IMR-90 (cell line): ENCODE measurements at regions not wholly inside any gene's neighbourhood (a gene's known extent, or its start where the extent isn't known, plus 50 kb on each side); places are given as distances from the start of the nearest gene placed in this dataset.

Source experiments
- ATAC-seq: fragments of 200-7000 bp; cut with Tn5 transposase; 2 replicates; pipeline ENCODE4 v1.9.1; 2020; ENCODE audit warnings: low read depth, mild to moderate bottlenecking, moderate library complexity
- BruUV-seq: library from RNA; stranded (reverse); fragments of 400-500 nt; replicated peaks from 2 replicates; lab custom pipeline; 2021; lab: Mats Ljungman, UMichigan
- CTCF ChIA-PET: fragments of 300-600 bp; formaldehyde crosslinking; extraction: SDS; loops from one replicate; lab custom pipeline; 2021; ENCODE audit warnings: antibody characterized with exemption; lab: Yijun Ruan, JAX
- POLR2A ChIA-PET: fragments of 300-600 bp; sonication (Branson Sonifier 250); formaldehyde crosslinking; loops from one replicate; lab custom pipeline; 2022; ENCODE audit warnings: antibody characterized with exemption; ENCODE audit not compliant: unreplicated experiment; lab: Charles Lee
- DNase-seq: peaks from one replicate; pipeline ENCODE4 v3.0.0; 2013
- H2AFZ ChIP-seq: replicated peaks from 2 replicates; pipeline ENCODE3; 2013; ENCODE audit warnings: low read length, mild to moderate bottlenecking; ENCODE audit not compliant: poor library complexity
- H2AK5ac ChIP-seq: 2 replicates; pipeline ENCODE4 v1.6.1; 2013; ENCODE audit warnings: low read depth, low read length, inconsistent platforms
- H2AK9ac ChIP-seq: replicated peaks from 2 replicates; pipeline ENCODE3; 2013; ENCODE audit warnings: mild to moderate bottlenecking, low read depth, low read length, moderate library complexity; ENCODE audit not compliant: poor library complexity
- H2BK120ac ChIP-seq: 2 replicates; pipeline ENCODE4 v1.6.1; 2013; ENCODE audit warnings: low read depth, low read length, inconsistent platforms
- H2BK15ac ChIP-seq: 3 replicates; pipeline ENCODE4 v1.6.1; 2013; ENCODE audit warnings: low read depth, low read length, inconsistent platforms
- H2BK20ac ChIP-seq: 2 replicates; pipeline ENCODE4 v1.6.1; 2013; ENCODE audit warnings: low read depth, mild to moderate bottlenecking, inconsistent platforms, low read length, moderate library complexity
- H2BK5ac ChIP-seq: 2 replicates; pipeline ENCODE4 v1.6.1; 2013; ENCODE audit warnings: mild to moderate bottlenecking, low read depth, low read length, inconsistent platforms; ENCODE audit not compliant: poor library complexity, severe bottlenecking
- H3K14ac ChIP-seq: replicated peaks from 2 replicates; pipeline ENCODE4 v1.6.1; 2013; ENCODE audit warnings: low read depth, low read length, inconsistent platforms
- H3K18ac ChIP-seq: 2 replicates; pipeline ENCODE4 v1.6.1; 2013; ENCODE audit warnings: low read depth, low read length, control low read depth
- H3K23ac ChIP-seq: 2 replicates; pipeline ENCODE4 v1.6.1; 2013; ENCODE audit warnings: low read depth, low read length, inconsistent platforms
- H3K27ac ChIP-seq: 2 replicates; pipeline ENCODE4 v1.5.1; 2013; ENCODE audit warnings: mild to moderate bottlenecking, control low read depth, low read length; ENCODE audit not compliant: insufficient read depth
- H3K27me3 ChIP-seq: 2 replicates; pipeline ENCODE4 v1.6.1; 2013; ENCODE audit warnings: low read length; ENCODE audit not compliant: control insufficient read depth, insufficient read depth
- H3K36me3 ChIP-seq: 2 replicates; pipeline ENCODE4 v1.6.1; 2013; ENCODE audit warnings: low read length, mixed read lengths; ENCODE audit not compliant: control insufficient read depth, insufficient read depth
- H3K4ac ChIP-seq: 2 replicates; pipeline ENCODE4 v1.6.1; 2013; ENCODE audit warnings: low read depth, low read length, inconsistent platforms
- H3K4me1 ChIP-seq: 2 replicates; pipeline ENCODE4 v1.6.1; 2013; ENCODE audit warnings: low read length, mixed read lengths; ENCODE audit not compliant: control insufficient read depth, insufficient read depth
- H3K4me2 ChIP-seq: 2 replicates; pipeline ENCODE4 v1.6.1; 2013; ENCODE audit warnings: low read depth, mild to moderate bottlenecking, control low read depth, low read length, moderate library complexity
- H3K4me3 ChIP-seq: 2 replicates; pipeline ENCODE4 v1.5.1; 2013; ENCODE audit warnings: low read depth, mild to moderate bottlenecking, control low read depth, low read length, moderate library complexity; ENCODE audit not compliant: insufficient read depth
- H3K56ac ChIP-seq: 2 replicates; pipeline ENCODE4 v1.6.1; 2013; ENCODE audit warnings: low read length, inconsistent platforms; ENCODE audit not compliant: insufficient read depth; ENCODE audit errors: extremely low read depth
- H3K79me1 ChIP-seq, 2 experiments: 2 replicates each; pipeline ENCODE4 v1.6.1; 2013; ENCODE audit warnings: low read length in 2 of 2, inconsistent platforms in 1 of 2, low read depth in 1 of 2
- H3K9ac ChIP-seq: 2 replicates; pipeline ENCODE4 v1.6.1; 2013; ENCODE audit warnings: low read depth, low read length, control low read depth
- H3K9me1 ChIP-seq: 2 replicates; pipeline ENCODE4 v1.6.1; 2013; ENCODE audit warnings: low read length, inconsistent platforms; ENCODE audit not compliant: insufficient read depth
- H3K9me3 ChIP-seq: 2 replicates; pipeline ENCODE4 v1.6.1; 2013; ENCODE audit warnings: low read length; ENCODE audit not compliant: control insufficient read depth, insufficient read depth
- H4K20me1 ChIP-seq: 2 replicates; pipeline ENCODE4 v1.6.1; 2013; ENCODE audit warnings: low read length, inconsistent platforms; ENCODE audit not compliant: insufficient read depth
- H4K5ac ChIP-seq: 2 replicates; pipeline ENCODE4 v1.6.1; 2013; ENCODE audit warnings: mild to moderate bottlenecking, low read depth, low read length, control low read depth
- H4K8ac ChIP-seq, 2 experiments: 2 replicates each; pipeline ENCODE4 v1.6.1; 2013; ENCODE audit warnings: low read depth in 2 of 2, low read length in 2 of 2, control low read depth in 1 of 2, inconsistent platforms in 1 of 2
- H4K91ac ChIP-seq: 2 replicates; pipeline ENCODE4 v1.6.1; 2013; ENCODE audit warnings: low read depth, low read length, inconsistent platforms; ENCODE audit not compliant: insufficient read depth
- BHLHE40 ChIP-seq: fragments of 150-350 bp; IDR thresholded peaks from 2 replicates; pipeline ENCODE4 v1.6.1; 2016; ENCODE audit warnings: mild to moderate bottlenecking, low read depth, low read length
- CEBPB ChIP-seq: IDR thresholded peaks from 2 replicates; pipeline ENCODE4 v1.6.1; 2012; ENCODE audit warnings: low read depth, low read length, improper control_type of control experiment
- CHD1 ChIP-seq: IDR thresholded peaks from 2 replicates; pipeline ENCODE4 v1.6.1; 2012; ENCODE audit warnings: low read depth, low read length, improper control_type of control experiment
- FOS ChIP-seq: fragments of 150-350 bp; IDR thresholded peaks from 2 replicates; pipeline ENCODE4 v1.6.1; 2016; ENCODE audit warnings: low read depth, low read length
- MAFK ChIP-seq: IDR thresholded peaks from 2 replicates; pipeline ENCODE4 v1.6.1; 2012; ENCODE audit warnings: low read depth, low read length, improper control_type of control experiment
- MAZ ChIP-seq: IDR thresholded peaks from 2 replicates; pipeline ENCODE4 v1.6.1; 2012; ENCODE audit warnings: low read depth, mild to moderate bottlenecking, low read length, improper control_type of control experiment, moderate library complexity, borderline replicate concordance
- MXI1 ChIP-seq: IDR thresholded peaks from 2 replicates; pipeline ENCODE4 v1.6.1; 2012; ENCODE audit warnings: low read depth, mild to moderate bottlenecking, low read length, moderate library complexity, borderline replicate concordance
- NFE2L2 ChIP-seq: fragments of 150-350 bp; IDR thresholded peaks from 2 replicates; pipeline ENCODE4 v1.6.1; 2016; ENCODE audit warnings: low read depth, mild to moderate bottlenecking, low read length
- POLR2A ChIP-seq: IDR thresholded peaks from 2 replicates; pipeline ENCODE4 v1.6.1; 2012; ENCODE audit warnings: mild to moderate bottlenecking, low read depth, low read length
- RAD21 ChIP-seq: IDR thresholded peaks from 2 replicates; pipeline ENCODE4 v1.6.1; 2012; ENCODE audit warnings: low read length, improper control_type of control experiment
- RCOR1 ChIP-seq: IDR thresholded peaks from 2 replicates; pipeline ENCODE4 v1.6.1; 2012; ENCODE audit warnings: mild to moderate bottlenecking, low read length, improper control_type of control experiment; ENCODE audit not compliant: insufficient replicate concordance
- RFX5 ChIP-seq: IDR thresholded peaks from 2 replicates; pipeline ENCODE4 v1.8.0; 2012; ENCODE audit warnings: low read depth, mild to moderate bottlenecking, low read length, moderate library complexity
- SMC3 ChIP-seq: fragments of 150-350 bp; IDR thresholded peaks from 2 replicates; pipeline ENCODE4 v1.6.1; 2016; ENCODE audit warnings: low read depth, mild to moderate bottlenecking, antibody characterized with exemption, low read length, moderate library complexity
- WGBS, 2 experiments: methylation state at CpG; one replicate each; pipeline versions ENCODE4 v1.1.5 to v1.1.7; 2013; ENCODE audit warnings: missing lambda C conversion rate in 2 of 2; ENCODE audit not compliant: insufficient read length in 1 of 2; ENCODE audit errors: extremely low coverage in 2 of 2; 5-methylcytosine and 5-hydroxymethylcytosine counted together
- dilution Hi-C: fragments of 300-500 bp; cut with HindIII; formaldehyde crosslinking; loops from one replicate; pipeline ENCODE4 v1.14.3; 2018; ENCODE audit warnings: low sequenced_read_pairs; ENCODE audit not compliant: unreplicated experiment
- in situ Hi-C: fragments of 300-500 bp; cut with MboI; formaldehyde crosslinking; loops from 3 replicates; pipeline ENCODE4 v1.14.3; 2019; ENCODE audit warnings: low sequenced_read_pairs, inconsistent platforms, mixed read lengths
- intact Hi-C: fragments of 100-400 bp; cut with micrococcal nuclease; formaldehyde crosslinking; loops from 2 replicates; pipeline ENCODE4 v1.10.0; 2022
- TF ChIP-seq, protein P1 (sequence below): conservative IDR thresholded peaks from 2 replicates; pipeline ENCODE4 v1.5.1; 2012; ENCODE audit warnings: mild to moderate bottlenecking, low read depth, low read length, improper control_type of control experiment
- TF ChIP-seq, protein P2 (sequence below): fragments of 150-350 bp; IDR thresholded peaks from 2 replicates; pipeline ENCODE4 v1.6.1; 2016; ENCODE audit warnings: low read depth, mild to moderate bottlenecking, low read length, moderate library complexity, borderline replicate concordance
- TF ChIP-seq, protein P3 (sequence below): fragments of 150-350 bp; IDR thresholded peaks from 2 replicates; pipeline ENCODE4 v1.6.1; 2017; ENCODE audit warnings: mild to moderate bottlenecking, antibody characterized with exemption, low read length, low read depth

DNA sequence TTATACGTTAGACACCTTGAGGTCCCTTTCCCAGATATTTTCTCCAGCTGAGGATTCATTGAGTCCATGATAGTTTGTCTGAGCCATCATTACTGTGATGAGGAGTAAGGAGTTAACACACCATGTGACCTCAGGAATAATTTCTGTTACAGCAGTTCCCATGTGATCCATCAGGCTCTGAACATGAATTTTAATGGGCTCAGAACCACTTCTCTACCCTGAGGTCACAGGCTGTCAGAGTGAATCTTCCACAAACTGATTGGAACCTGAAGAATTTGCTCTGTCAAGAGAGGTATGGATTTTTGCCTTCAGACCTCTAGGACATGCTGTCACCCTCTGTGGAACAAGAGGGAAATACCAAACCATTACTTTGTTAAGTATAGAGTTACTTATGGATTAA is 81.0 kb downstream of the NTMT2 start:
- no TSS peak for BruUV-seq
- H2BK15ac ChIP-seq, result no peak overlapping the region
- no peaks in the 10 kb centered on the region for H3K27me3 ChIP-seq
- no peak overlapping the region for H2AK9ac ChIP-seq
- no peak overlapping the region for H3K14ac ChIP-seq
- no peaks in the 10 kb centered on the region for H3K4me1 ChIP-seq
- no peak overlapping the region for H3K4me2 ChIP-seq
- no peak overlapping the region for H3K9ac ChIP-seq
- no CpG with 5 or more reads among the region's 1 CpG for WGBS, 2 experiments
- no peak overlapping the region for H2BK5ac ChIP-seq
- no peaks in the 10 kb centered on the region for H3K9me1 ChIP-seq
- no peaks in the 10 kb centered on the region for H3K79me1 ChIP-seq
- no peak overlapping the region for H3K18ac ChIP-seq
- H4K5ac ChIP-seq, result no peak overlapping the region
- H3K9me3 ChIP-seq, result no peaks in the 10 kb centered on the region
- CTCF ChIA-PET, result no interaction called here
- POLR2A ChIA-PET, result no interaction called here
- H3K23ac ChIP-seq, result no peak overlapping the region
- intact Hi-C loops, result loop anchor here (5.0 kb wide), 1 partner anchor 64 kb away; no protein-coding TSS in a partner anchor
- TF ChIP-seq, protein P1, sequence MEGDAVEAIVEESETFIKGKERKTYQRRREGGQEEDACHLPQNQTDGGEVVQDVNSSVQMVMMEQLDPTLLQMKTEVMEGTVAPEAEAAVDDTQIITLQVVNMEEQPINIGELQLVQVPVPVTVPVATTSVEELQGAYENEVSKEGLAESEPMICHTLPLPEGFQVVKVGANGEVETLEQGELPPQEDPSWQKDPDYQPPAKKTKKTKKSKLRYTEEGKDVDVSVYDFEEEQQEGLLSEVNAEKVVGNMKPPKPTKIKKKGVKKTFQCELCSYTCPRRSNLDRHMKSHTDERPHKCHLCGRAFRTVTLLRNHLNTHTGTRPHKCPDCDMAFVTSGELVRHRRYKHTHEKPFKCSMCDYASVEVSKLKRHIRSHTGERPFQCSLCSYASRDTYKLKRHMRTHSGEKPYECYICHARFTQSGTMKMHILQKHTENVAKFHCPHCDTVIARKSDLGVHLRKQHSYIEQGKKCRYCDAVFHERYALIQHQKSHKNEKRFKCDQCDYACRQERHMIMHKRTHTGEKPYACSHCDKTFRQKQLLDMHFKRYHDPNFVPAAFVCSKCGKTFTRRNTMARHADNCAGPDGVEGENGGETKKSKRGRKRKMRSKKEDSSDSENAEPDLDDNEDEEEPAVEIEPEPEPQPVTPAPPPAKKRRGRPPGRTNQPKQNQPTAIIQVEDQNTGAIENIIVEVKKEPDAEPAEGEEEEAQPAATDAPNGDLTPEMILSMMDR, result no peak
- TF ChIP-seq SMC3 (no peak), POLR2A (no peak), BHLHE40 (no peak), MAFK (no peak), FOS (no peak), CHD1 (no peak), MAZ (no peak), RFX5 (no peak), RCOR1 (no peak), MXI1 (no peak), NFE2L2 (no peak), RAD21 (no peak), CEBPB (no peak)
- TF ChIP-seq, protein P2, sequence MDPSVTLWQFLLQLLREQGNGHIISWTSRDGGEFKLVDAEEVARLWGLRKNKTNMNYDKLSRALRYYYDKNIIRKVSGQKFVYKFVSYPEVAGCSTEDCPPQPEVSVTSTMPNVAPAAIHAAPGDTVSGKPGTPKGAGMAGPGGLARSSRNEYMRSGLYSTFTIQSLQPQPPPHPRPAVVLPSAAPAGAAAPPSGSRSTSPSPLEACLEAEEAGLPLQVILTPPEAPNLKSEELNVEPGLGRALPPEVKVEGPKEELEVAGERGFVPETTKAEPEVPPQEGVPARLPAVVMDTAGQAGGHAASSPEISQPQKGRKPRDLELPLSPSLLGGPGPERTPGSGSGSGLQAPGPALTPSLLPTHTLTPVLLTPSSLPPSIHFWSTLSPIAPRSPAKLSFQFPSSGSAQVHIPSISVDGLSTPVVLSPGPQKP, result no peak
- TF ChIP-seq, protein P3, sequence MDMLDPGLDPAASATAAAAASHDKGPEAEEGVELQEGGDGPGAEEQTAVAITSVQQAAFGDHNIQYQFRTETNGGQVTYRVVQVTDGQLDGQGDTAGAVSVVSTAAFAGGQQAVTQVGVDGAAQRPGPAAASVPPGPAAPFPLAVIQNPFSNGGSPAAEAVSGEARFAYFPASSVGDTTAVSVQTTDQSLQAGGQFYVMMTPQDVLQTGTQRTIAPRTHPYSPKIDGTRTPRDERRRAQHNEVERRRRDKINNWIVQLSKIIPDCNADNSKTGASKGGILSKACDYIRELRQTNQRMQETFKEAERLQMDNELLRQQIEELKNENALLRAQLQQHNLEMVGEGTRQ, result no peak
- no peak overlapping the region for H2BK20ac ChIP-seq
- H4K8ac ChIP-seq, result no peak overlapping the region
- H3K56ac ChIP-seq, result no peak overlapping the region
- in situ Hi-C loops, result no loop called here
- H3K36me3 ChIP-seq, result no peaks in the 10 kb centered on the region
- DNase-seq (no peak), ATAC-seq (no peak)
- H3K4ac ChIP-seq, result no peak overlapping the region
- no peaks in the 10 kb centered on the region for H4K20me1 ChIP-seq
- H3K27ac ChIP-seq, result no peak overlapping the region
- no peak overlapping the region for H3K4me3 ChIP-seq
- dilution Hi-C loops, result no loop called here
- no peak overlapping the region for H2BK120ac ChIP-seq
- no peak overlapping the region for H2AFZ ChIP-seq
- no peak overlapping the region for H4K91ac ChIP-seq
- no peak overlapping the region for H2AK5ac ChIP-seq
